ENCODE measurements at regions not wholly inside any gene's neighbourhood (a gene's known extent, or its start where the extent isn't known, plus 50 kb on each side); places are given as distances from the start of the nearest gene placed in this dataset.
"Not testable (repeated sequence)": the region's sequence is repeated elsewhere in the genome, so short reads cannot be mapped to it uniquely, and the experiment has no call there.

DNA sequence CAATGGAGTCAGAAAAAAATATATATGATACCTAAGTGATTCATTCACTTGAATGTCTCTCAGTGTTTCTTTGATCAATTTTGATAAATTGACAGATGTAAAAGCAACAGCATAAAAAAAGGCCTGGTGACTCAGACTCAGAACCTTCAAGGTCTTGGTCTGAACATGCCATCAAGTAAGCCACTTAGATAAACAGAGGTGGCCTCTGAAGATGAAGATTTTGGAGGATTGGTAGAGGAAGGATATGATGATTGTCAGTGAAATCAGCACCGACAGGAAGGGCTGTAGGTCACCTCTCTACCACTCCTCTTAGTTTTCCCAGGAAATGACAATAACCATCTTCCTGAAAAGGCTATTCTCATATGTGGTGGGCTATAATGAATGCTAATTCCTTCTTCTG lies 422.8 kb upstream of the EPHA7 start:
- ATAC-seq: no peak
- Histone ChIP-seq H3K27me3 (no peaks in the 10 kb centered on the region), H3K27ac (no peak overlapping the region), H3K36me3 (no peaks in the 10 kb centered on the region), H3K9me3 (no peaks in the 10 kb centered on the region), H3K4me1 (no peaks in the 10 kb centered on the region), H3K4me3 (no peak overlapping the region)
- in situ Hi-C loops (cut with MboI; ENCODE audit: low sequenced_read_pairs in 4 of 4) (no loop called here), intact Hi-C loops (cut with DNase I; ENCODE audit: low total_unique reads) (no loop called here)
- TF ChIP-seq, protein P1, sequence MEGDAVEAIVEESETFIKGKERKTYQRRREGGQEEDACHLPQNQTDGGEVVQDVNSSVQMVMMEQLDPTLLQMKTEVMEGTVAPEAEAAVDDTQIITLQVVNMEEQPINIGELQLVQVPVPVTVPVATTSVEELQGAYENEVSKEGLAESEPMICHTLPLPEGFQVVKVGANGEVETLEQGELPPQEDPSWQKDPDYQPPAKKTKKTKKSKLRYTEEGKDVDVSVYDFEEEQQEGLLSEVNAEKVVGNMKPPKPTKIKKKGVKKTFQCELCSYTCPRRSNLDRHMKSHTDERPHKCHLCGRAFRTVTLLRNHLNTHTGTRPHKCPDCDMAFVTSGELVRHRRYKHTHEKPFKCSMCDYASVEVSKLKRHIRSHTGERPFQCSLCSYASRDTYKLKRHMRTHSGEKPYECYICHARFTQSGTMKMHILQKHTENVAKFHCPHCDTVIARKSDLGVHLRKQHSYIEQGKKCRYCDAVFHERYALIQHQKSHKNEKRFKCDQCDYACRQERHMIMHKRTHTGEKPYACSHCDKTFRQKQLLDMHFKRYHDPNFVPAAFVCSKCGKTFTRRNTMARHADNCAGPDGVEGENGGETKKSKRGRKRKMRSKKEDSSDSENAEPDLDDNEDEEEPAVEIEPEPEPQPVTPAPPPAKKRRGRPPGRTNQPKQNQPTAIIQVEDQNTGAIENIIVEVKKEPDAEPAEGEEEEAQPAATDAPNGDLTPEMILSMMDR (IDR thresholded peaks at IDR 0.05 in 4 of 5, conservative IDR thresholded peaks at IDR 0.05 in 1 of 5): no peak
- no peak for TF ChIP-seq POLR2A (IDR thresholded peaks at IDR 0.05)
- DNase-seq: no peak

DNA sequence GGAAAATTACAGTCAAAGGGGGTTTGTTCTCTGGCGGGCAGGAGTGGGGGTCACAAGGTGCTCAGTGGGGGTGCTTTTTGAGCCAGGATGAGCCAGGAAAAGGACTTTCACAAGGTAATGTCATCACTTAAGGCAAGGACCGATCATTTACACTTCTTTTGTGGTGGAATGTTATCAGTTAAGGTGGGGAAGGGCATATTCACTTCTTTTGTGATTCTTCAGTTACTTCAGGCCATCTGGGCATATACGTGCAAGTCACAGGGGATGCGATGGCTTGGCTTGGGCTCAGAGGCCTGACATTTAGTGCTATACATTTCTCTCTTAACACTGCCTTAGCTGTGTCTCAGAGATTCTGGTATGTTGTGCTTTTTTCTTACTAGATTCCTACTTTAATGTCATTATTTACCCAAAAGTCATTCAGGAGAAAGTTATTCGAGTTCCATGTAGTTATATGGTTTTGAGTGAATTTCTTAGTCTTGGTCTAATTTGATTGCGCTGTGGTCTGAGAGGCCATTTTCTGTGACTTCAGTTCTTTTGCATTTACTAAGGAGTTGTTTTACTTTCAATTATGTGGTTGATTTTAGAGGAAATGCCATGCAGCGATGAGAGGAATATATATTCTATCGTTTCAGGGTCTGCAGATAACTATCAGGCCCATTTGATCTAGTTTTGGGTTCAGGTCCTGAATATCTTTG lies 416.2 kb upstream of the EPHA7 start:
- DNase-seq; H3K36me3 ChIP-seq; H3K4me1 ChIP-seq; H3K27ac ChIP-seq; H3K27me3 ChIP-seq; ATAC-seq; H3K9me3 ChIP-seq; H3K4me3 ChIP-seq; in situ Hi-C loops (cut with MboI; ENCODE audit: low sequenced_read_pairs in 4 of 4); intact Hi-C loops (cut with DNase I; ENCODE audit: low total_unique reads): not testable (repeated sequence)

DNA sequence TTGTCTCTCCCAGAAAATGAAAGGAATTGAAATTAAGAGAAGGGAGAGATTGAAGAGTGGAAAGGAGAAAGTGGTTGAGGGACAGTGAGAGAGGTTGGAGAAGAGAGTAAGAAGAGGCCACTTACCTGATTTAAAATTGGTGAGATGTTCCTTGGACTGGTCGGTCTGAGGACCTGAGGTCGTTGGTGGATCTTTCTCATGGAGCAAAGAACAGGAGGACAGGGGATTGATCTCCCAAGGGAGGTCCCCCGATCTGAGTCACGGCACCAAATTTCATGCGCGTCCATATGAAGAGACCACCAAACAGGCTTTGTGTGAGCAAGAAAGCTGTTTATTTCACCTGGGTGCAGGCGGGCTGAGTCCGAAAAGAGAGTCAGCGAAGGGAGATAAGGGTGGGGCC lies 415.7 kb upstream of the EPHA7 start:
- H3K27ac ChIP-seq; ATAC-seq; H3K4me3 ChIP-seq; H3K9me3 ChIP-seq; in situ Hi-C loops (cut with MboI; ENCODE audit: low sequenced_read_pairs in 4 of 4); DNase-seq; H3K27me3 ChIP-seq; H3K4me1 ChIP-seq; intact Hi-C loops (cut with DNase I; ENCODE audit: low total_unique reads); H3K36me3 ChIP-seq: not testable (repeated sequence)

DNA sequence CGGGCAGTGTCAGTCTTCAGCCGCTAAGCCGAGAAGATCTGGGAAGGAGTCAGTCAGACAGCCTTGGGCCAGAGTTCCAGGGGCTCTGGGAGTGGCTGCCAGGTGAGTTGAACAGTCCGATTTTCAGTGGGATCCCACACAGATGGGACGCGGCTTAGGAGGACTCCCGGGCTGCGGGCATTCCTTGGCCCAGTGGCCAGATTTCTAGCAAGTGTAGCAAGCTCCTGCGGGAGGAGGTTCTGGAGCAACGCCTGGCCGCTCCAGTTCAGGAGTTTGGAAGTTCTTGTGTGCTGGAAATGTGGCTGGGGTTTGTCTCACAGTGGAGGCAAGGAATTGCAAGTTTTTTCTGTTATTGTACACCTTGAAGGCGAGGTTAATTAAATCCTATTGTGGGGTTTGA lies 414.0 kb upstream of the EPHA7 start:
- H3K9me3 ChIP-seq; DNase-seq; in situ Hi-C loops (cut with MboI; ENCODE audit: low sequenced_read_pairs in 4 of 4); H3K27ac ChIP-seq; H3K27me3 ChIP-seq; H3K36me3 ChIP-seq; intact Hi-C loops (cut with DNase I; ENCODE audit: low total_unique reads); ATAC-seq; H3K4me1 ChIP-seq; H3K4me3 ChIP-seq: not testable (repeated sequence)

DNA sequence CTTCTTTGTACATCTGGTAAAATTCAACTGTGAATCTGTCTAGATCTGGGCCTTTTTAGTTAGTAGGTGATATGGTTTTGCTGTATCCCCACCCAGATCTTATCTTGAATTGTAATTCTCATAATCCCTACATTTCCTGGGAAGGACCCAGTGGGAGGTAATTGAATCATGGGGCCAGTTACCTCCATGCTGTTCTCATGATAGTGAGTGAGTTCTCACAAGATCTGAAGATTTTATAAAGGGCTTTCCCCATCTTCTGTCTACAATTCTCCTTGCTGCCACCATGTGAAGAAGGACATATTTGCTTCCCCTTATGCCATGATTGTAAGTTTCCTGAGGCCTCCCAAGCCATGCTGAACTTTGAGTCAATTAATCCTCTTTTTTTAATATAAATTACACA lies 410.4 kb upstream of the EPHA7 start:
- H3K27me3 ChIP-seq; intact Hi-C loops (cut with DNase I; ENCODE audit: low total_unique reads); H3K36me3 ChIP-seq; in situ Hi-C loops (cut with MboI; ENCODE audit: low sequenced_read_pairs in 4 of 4); H3K9me3 ChIP-seq; ATAC-seq; H3K4me3 ChIP-seq; H3K4me1 ChIP-seq; H3K27ac ChIP-seq; DNase-seq: not testable (repeated sequence)

DNA sequence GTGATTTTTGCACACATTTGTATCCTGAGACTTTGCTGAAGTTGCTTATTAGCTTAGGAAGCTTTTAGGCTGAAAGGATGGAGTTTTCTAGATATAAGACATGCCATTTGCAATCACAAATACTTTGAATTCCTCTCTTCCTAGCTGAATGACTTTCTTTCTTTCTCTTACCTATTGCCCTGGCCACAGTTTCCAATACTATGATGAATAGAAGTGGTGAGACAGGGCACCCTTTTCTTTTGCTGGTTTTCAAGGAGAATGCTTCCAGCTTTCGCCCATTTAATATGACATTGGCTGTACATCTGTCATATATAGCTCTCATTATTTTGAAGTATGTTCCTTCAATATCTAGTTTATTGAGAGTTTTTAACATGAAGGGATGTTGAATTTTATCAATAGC lies 409.6 kb upstream of the EPHA7 start:
- Histone ChIP-seq H3K36me3 (no peaks in the 10 kb centered on the region), H3K9me3 (no peaks in the 10 kb centered on the region), H3K27me3 (no peaks in the 10 kb centered on the region), H3K27ac (no peak overlapping the region), H3K4me3 (no peak overlapping the region), H3K4me1 (no peaks in the 10 kb centered on the region)
- intact Hi-C loops (cut with DNase I; ENCODE audit: low total_unique reads) (no loop called here), in situ Hi-C loops (cut with MboI; ENCODE audit: low sequenced_read_pairs in 4 of 4) (no loop called here)
- no peak for DNase-seq
- TF ChIP-seq, protein P1 (IDR thresholded peaks at IDR 0.05 in 4 of 5, conservative IDR thresholded peaks at IDR 0.05 in 1 of 5): no peak
- no peak for TF ChIP-seq POLR2A (IDR thresholded peaks at IDR 0.05)
- no peak for ATAC-seq

DNA sequence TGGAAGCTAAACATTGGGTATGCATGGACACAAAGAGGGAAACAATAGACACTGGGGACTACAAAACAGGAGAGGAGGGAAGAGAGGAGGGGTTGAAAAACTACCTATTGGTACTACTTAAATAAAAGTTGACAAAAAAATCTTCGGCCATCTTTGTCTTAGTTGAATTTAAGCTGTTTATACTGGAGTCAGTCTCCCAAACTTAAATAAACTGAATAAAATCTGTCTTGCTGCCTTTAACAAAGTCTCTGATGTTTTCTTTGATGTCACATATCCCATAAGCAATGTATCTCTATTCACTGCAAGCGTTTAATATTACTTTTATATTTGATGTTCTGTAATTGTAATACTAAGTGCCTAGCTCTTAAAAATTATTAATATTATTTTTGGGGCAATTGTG lies 409.2 kb upstream of the EPHA7 start:
- in situ Hi-C loops (cut with MboI; ENCODE audit: low sequenced_read_pairs in 4 of 4) (no loop called here), intact Hi-C loops (cut with DNase I; ENCODE audit: low total_unique reads) (no loop called here)
- Histone ChIP-seq H3K4me1 (no peaks in the 10 kb centered on the region), H3K4me3 (no peak overlapping the region), H3K36me3 (no peaks in the 10 kb centered on the region), H3K27ac (no peak overlapping the region), H3K27me3 (no peaks in the 10 kb centered on the region), H3K9me3 (no peaks in the 10 kb centered on the region)
- DNase-seq (no peak), ATAC-seq (no peak)
- no peak for TF ChIP-seq POLR2A (IDR thresholded peaks at IDR 0.05)
- TF ChIP-seq, protein P1 (IDR thresholded peaks at IDR 0.05 in 4 of 5, conservative IDR thresholded peaks at IDR 0.05 in 1 of 5): no peak

Data from gastrocnemius medialis (tissue), 4 donors.